ENCODE measurements at regions not wholly inside any gene's neighbourhood (a gene's known extent, or its start where the extent isn't known, plus 50 kb on each side); places are given as distances from the start of the nearest gene placed in this dataset.

GRCh38 chr17:14762736-14763479, 462.0 kb downstream of the HS3ST3B1 start:
- TF ChIP-seq CTCF (IDR thresholded peaks at IDR 0.05) (no peak), EZH2phosphoT487 (IDR thresholded peaks at IDR 0.05) (no peak)
